ENCODE measurements at regions not wholly inside any gene's neighbourhood (a gene's known extent, or its start where the extent isn't known, plus 50 kb on each side); places are given as distances from the start of the nearest gene placed in this dataset.
"Not testable (repeated sequence)": the region's sequence is repeated elsewhere in the genome, so short reads cannot be mapped to it uniquely, and the experiment has no call there.

GRCh38 chr5:153939101-153939500, 99.6 kb downstream of the FAM114A2 start:
- DNase-seq = no peak

- DNase-seq = no peak
Measured at GRCh38 chr5:153938191-153938842, 100.4 kb downstream of the FAM114A2 start.

- no peak for DNase-seq
Measured at GRCh38 chr5:153937661-153938060, 101.0 kb downstream of the FAM114A2 start.

- DNase-seq = not testable (repeated sequence)
Measured at GRCh38 chr5:153935151-153935550, 103.6 kb downstream of the FAM114A2 start.

GRCh38 chr5:153926201-153926600, 112.5 kb downstream of the FAM114A2 start:
- no peak for DNase-seq

GRCh38 chr5:153919161-153919560, 119.5 kb downstream of the FAM114A2 start:
- DNase-seq = no peak

GRCh38 chr5:153907170-153907775, 131.4 kb downstream of the FAM114A2 start:
- DNase-seq = no peak

- DNase-seq = no peak
Measured at GRCh38 chr5:153905219-153905618, 133.5 kb downstream of the FAM114A2 start.

- DNase-seq = no peak
Measured at GRCh38 chr5:153903321-153903720, 135.4 kb downstream of the FAM114A2 start.

GRCh38 chr5:153902016-153902415, 136.7 kb downstream of the FAM114A2 start:
- DNase-seq = no peak

GRCh38 chr5:153901449-153901848, 137.3 kb downstream of the FAM114A2 start:
- DNase-seq = no peak

- DNase-seq = peak; percentile 78
Measured at GRCh38 chr5:153900703-153901395, 137.9 kb downstream of the FAM114A2 start.

GRCh38 chr5:153899746-153900145, 139.0 kb downstream of the FAM114A2 start:
- DNase-seq = no peak

GRCh38 chr5:153896701-153897100, 142.0 kb downstream of the FAM114A2 start:
- peak; percentile 33 for DNase-seq

GRCh38 chr5:153896117-153896516, 142.6 kb downstream of the FAM114A2 start:
- peak; percentile 66 for DNase-seq

- no peak for DNase-seq
Measured at GRCh38 chr5:153895266-153895665, 143.4 kb downstream of the FAM114A2 start.

- DNase-seq = no peak
Measured at GRCh38 chr5:153893817-153894216, 144.9 kb downstream of the FAM114A2 start.

GRCh38 chr5:153891394-153891793, 147.3 kb downstream of the FAM114A2 start:
- no peak for DNase-seq

GRCh38 chr5:153888781-153889180, 149.9 kb downstream of the FAM114A2 start:
- DNase-seq = no peak

GRCh38 chr5:153885141-153885540, 153.6 kb downstream of the FAM114A2 start:
- DNase-seq = no peak

GRCh38 chr5:153884612-153884957, 154.1 kb downstream of the FAM114A2 start:
- DNase-seq = no peak

- DNase-seq = peak; percentile 27
Measured at GRCh38 chr5:153883854-153884611, 154.7 kb downstream of the FAM114A2 start.

- no peak for DNase-seq
Measured at GRCh38 chr5:153881687-153882086, 157.0 kb downstream of the FAM114A2 start.

- DNase-seq = no peak
Measured at GRCh38 chr5:153880106-153880505, 158.6 kb downstream of the FAM114A2 start.

Measured in NCI-H226 (cell line).